DND-41 (cell line): ENCODE measurements at regions not wholly inside any gene's neighbourhood (a gene's known extent, or its start where the extent isn't known, plus 50 kb on each side); places are given as distances from the start of the nearest gene placed in this dataset.

Source experiments
- ATAC-seq: fragments of 200-7000 bp; cut with Tn5 transposase; 3 replicates; pipeline ENCODE4 v1.9.1; 2021; ENCODE audit warnings: low read depth; ENCODE audit not compliant: insufficient read depth
- DNase-seq: peaks from one replicate; pipeline ENCODE4 v3.0.0-alpha.2; 2020
- H2AFZ ChIP-seq: 2 replicates; pipeline ENCODE4 v1.6.0; 2012; ENCODE audit warnings: low read depth, low read length
- H3K27ac ChIP-seq: 2 replicates; pipeline ENCODE4 v1.5.1; 2012; ENCODE audit warnings: low read length, inconsistent platforms
- H3K27me3 ChIP-seq: fragments of 200-600 bp; sonication (generic); 2 replicates; pipeline ENCODE4 v1.6.0; 2012; ENCODE audit warnings: low read length, mild to moderate bottlenecking, inconsistent platforms; ENCODE audit not compliant: insufficient read depth, poor library complexity
- H3K36me3 ChIP-seq: 2 replicates; pipeline ENCODE4 v1.5.1; 2012; ENCODE audit warnings: low read length, inconsistent platforms; ENCODE audit not compliant: insufficient read depth
- H3K4me1 ChIP-seq: 2 replicates; pipeline ENCODE4 v1.5.1; 2012; ENCODE audit warnings: mild to moderate bottlenecking, low read length; ENCODE audit not compliant: insufficient read depth
- H3K4me2 ChIP-seq: 2 replicates; pipeline ENCODE4 v1.6.0; 2012; ENCODE audit warnings: mild to moderate bottlenecking, moderate library complexity, low read length, inconsistent platforms; ENCODE audit not compliant: insufficient read depth
- H3K4me3 ChIP-seq, 2 experiments: fragments of 200-600 bp in 1 of 2; shearing (Covaris generic) in 1 of 2; 2 replicates each; pipeline ENCODE4 v1.5.1; 2012 to 2016; ENCODE audit warnings: inconsistent platforms in 2 of 2, low read length in 2 of 2, mild to moderate bottlenecking in 2 of 2, low read depth in 1 of 2, moderate library complexity in 1 of 2
- H3K79me2 ChIP-seq: 2 replicates; pipeline ENCODE4 v1.6.0; 2012; ENCODE audit warnings: low read length, inconsistent platforms; ENCODE audit not compliant: insufficient read depth
- H3K9ac ChIP-seq: 2 replicates; pipeline ENCODE4 v1.6.0; 2012; ENCODE audit warnings: low read depth, mild to moderate bottlenecking, inconsistent platforms, low read length, moderate library complexity
- H3K9me3 ChIP-seq: 2 replicates; pipeline ENCODE4 v1.5.1; 2012; ENCODE audit warnings: low read length, moderate library complexity, mild to moderate bottlenecking, inconsistent platforms; ENCODE audit not compliant: insufficient read depth, severe bottlenecking
- H4K20me1 ChIP-seq: 2 replicates; pipeline ENCODE4 v1.6.0; 2012; ENCODE audit warnings: low read length; ENCODE audit not compliant: insufficient read depth
- CTCF ChIP-seq: IDR thresholded peaks from 2 replicates; pipeline ENCODE4 v1.5.1; 2012; ENCODE audit warnings: borderline replicate concordance, low read length, moderate library complexity, mild to moderate bottlenecking; ENCODE audit not compliant: poor library complexity, severe bottlenecking; ENCODE audit errors: extremely low read depth
- EZH2 ChIP-seq: IDR thresholded peaks from 3 replicates; pipeline ENCODE4 v1.6.1; 2012; ENCODE audit warnings: borderline replicate concordance, low read depth, mild to moderate bottlenecking, moderate library complexity, low read length, inconsistent platforms; ENCODE audit not compliant: severe bottlenecking

- Histone ChIP-seq H3K36me3 (no peaks in the 10 kb centered on the region), H2AFZ (no peak overlapping the region), H3K4me1 (no peaks in the 10 kb centered on the region), H3K4me2 (no peak overlapping the region), H3K27ac (no peak overlapping the region), H3K27me3 (no peaks in the 10 kb centered on the region), H3K79me2 (no peaks in the 10 kb centered on the region), H3K9me3 (no peaks in the 10 kb centered on the region), H3K9ac (no peak overlapping the region), H3K4me3 (no peak overlapping the region), H4K20me1 (no peaks in the 10 kb centered on the region)
- ATAC-seq (no peak), DNase-seq (no peak)
- TF ChIP-seq CTCF: no peak
- TF ChIP-seq EZH2: no peak
Measured at GRCh38 chr2:162994718-162995117, 156.2 kb upstream of the KCNH7 start.

- no peak overlapping the region for H2AFZ ChIP-seq
- H3K79me2 ChIP-seq: no peaks in the 10 kb centered on the region
- H3K4me2 ChIP-seq: no peak overlapping the region
- no peaks in the 10 kb centered on the region for H3K9me3 ChIP-seq
- no peak overlapping the region for H3K4me3 ChIP-seq
- no peak overlapping the region for H3K27ac ChIP-seq
- H3K36me3 ChIP-seq: no peaks in the 10 kb centered on the region
- H3K9ac ChIP-seq: no peak overlapping the region
- no peaks in the 10 kb centered on the region for H3K27me3 ChIP-seq
- DNase-seq: no peak
- no peaks in the 10 kb centered on the region for H4K20me1 ChIP-seq
- no peaks in the 10 kb centered on the region for H3K4me1 ChIP-seq
- no peak for ATAC-seq
- TF ChIP-seq EZH2: no peak
- no peak for TF ChIP-seq CTCF
Measured at GRCh38 chr2:162992828-162993227, 154.3 kb upstream of the KCNH7 start.

- H3K4me2 ChIP-seq: no peak overlapping the region
- H3K36me3 ChIP-seq: no peaks in the 10 kb centered on the region
- H3K27me3 ChIP-seq: no peaks in the 10 kb centered on the region
- no peak overlapping the region for H3K9ac ChIP-seq
- no peak overlapping the region for H2AFZ ChIP-seq
- no peaks in the 10 kb centered on the region for H3K4me1 ChIP-seq
- H3K79me2 ChIP-seq: no peaks in the 10 kb centered on the region
- H3K4me3 ChIP-seq: no peak overlapping the region
- no peak overlapping the region for H3K27ac ChIP-seq
- TF ChIP-seq CTCF (no peak), EZH2 (no peak)
- no peaks in the 10 kb centered on the region for H4K20me1 ChIP-seq
- no peaks in the 10 kb centered on the region for H3K9me3 ChIP-seq
- DNase-seq (no peak), ATAC-seq (no peak)
Measured at GRCh38 chr2:162989507-162989906, 150.9 kb upstream of the KCNH7 start.

- TF ChIP-seq CTCF (no peak), EZH2 (no peak)
- H3K4me2 ChIP-seq: no peak overlapping the region
- no peaks in the 10 kb centered on the region for H3K4me1 ChIP-seq
- no peak overlapping the region for H3K4me3 ChIP-seq
- H3K27me3 ChIP-seq: no peaks in the 10 kb centered on the region
- DNase-seq: no peak
- no peak overlapping the region for H2AFZ ChIP-seq
- no peaks in the 10 kb centered on the region for H4K20me1 ChIP-seq
- H3K27ac ChIP-seq: no peak overlapping the region
- no peak for ATAC-seq
- H3K79me2 ChIP-seq: no peaks in the 10 kb centered on the region
- no peaks in the 10 kb centered on the region for H3K36me3 ChIP-seq
- H3K9me3 ChIP-seq: no peaks in the 10 kb centered on the region
- H3K9ac ChIP-seq: no peak overlapping the region
Measured at GRCh38 chr2:162974771-162975170, 136.2 kb upstream of the KCNH7 start.
